GM19240 (cell line): ENCODE measurements at regions not wholly inside any gene's neighbourhood (a gene's known extent, or its start where the extent isn't known, plus 50 kb on each side); places are given as distances from the start of the nearest gene placed in this dataset.

Experiments used
- DNase-seq: peaks from one replicate; pipeline ENCODE4 v3.0.0; 2011; ENCODE audit warnings: low spot score; ENCODE audit not compliant: insufficient read length

DNA sequence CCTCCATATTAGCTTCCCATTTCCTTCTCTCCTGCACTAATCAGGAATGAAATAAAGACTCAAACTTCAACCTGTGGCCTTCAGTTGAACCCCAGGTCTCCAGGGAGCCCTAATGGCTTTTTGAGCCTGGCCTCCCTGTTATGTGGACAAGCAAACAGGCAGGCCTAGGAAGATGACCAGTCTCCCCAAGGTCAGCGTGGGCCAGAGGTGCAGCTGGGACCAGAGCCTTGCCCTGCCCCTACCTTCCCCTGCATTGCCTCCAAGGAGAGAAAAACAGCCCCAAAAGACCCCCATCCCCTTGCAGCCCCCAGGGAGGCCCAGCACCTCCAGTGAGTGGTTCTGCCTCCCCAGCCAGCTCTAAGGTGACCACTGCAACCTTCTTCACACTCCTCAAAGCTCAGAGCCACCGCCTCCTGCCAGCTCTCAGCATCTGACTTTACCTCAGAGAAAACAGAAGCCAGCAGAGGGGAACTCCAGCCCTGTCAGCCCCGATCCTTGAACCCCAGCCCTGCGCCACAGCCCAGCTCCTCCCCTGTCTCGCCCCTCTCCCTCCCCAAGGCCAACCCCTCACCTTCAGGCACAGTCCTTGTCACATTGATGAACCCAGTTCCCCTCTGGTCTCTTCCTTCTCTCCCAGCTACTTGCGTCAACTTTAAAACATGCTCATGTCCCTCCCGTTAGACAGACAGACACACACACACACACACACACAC is 59.5 kb upstream of the ID2 start:
- DNase-seq, result no peak

DNA sequence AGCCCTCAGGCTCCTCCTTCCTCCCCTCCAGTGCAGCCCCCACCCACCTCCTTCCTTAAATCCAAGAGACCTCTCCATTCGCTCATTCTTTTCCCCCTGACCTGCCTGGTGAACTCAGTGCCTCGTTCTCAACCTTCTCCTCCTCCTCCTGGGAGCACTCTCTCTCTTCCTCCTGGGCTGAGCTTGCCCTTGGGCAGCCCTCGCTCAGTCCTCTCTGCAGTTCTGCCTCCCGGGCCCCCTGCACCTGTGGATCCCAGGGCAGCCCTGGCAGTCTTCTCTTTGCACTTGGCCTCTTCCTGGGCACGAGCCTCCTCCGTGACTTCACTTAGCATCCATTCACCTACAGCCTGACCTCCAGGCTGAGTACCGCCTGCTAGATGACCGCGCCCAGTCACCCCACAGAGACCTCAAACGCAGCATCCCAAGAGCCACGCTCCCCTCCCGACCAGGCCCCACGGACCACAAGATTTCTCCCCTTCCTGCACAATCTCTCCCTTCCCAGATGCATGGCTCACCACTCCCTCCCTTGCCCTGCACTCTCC is 58.9 kb upstream of the ID2 start:
- DNase-seq, result no peak

- no peak for DNase-seq
These were observed 58.3 kb upstream of the ID2 start for GRCh38 chr2:8623576-8623957.

DNA sequence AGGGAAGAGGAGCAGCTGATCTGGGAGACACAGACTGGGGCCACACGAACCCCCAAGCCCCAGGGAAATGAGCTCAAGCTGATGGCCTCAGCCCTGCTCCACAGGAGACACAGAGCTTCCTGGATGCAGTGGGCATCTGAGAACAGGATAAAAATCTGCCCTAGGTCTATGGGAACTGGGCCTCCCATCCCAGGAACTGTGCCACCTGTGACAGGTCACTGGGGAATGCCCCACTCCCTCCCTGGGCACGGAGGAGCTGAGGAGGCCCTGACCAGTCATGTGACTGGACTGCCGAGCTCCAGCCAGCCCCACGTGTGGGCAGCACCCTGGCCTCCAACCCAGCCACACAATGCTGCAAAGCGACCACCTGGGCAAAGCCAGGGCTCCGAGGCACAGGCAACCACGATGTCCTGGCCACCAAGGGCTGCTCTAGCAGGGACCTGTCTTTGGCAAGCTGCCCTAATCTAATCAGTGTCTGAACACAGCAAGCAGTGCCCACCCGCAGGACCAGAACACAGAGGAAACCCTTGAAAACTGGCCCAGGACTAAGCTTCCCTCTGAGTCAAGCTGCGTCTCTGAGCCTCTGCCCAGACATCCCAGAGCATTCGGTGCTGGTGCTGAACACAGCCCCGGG is 57.8 kb upstream of the ID2 start:
- no peak for DNase-seq

- DNase-seq, result no peak
These were observed 56.9 kb upstream of the ID2 start for GRCh38 chr2:8624855-8625398.

DNA sequence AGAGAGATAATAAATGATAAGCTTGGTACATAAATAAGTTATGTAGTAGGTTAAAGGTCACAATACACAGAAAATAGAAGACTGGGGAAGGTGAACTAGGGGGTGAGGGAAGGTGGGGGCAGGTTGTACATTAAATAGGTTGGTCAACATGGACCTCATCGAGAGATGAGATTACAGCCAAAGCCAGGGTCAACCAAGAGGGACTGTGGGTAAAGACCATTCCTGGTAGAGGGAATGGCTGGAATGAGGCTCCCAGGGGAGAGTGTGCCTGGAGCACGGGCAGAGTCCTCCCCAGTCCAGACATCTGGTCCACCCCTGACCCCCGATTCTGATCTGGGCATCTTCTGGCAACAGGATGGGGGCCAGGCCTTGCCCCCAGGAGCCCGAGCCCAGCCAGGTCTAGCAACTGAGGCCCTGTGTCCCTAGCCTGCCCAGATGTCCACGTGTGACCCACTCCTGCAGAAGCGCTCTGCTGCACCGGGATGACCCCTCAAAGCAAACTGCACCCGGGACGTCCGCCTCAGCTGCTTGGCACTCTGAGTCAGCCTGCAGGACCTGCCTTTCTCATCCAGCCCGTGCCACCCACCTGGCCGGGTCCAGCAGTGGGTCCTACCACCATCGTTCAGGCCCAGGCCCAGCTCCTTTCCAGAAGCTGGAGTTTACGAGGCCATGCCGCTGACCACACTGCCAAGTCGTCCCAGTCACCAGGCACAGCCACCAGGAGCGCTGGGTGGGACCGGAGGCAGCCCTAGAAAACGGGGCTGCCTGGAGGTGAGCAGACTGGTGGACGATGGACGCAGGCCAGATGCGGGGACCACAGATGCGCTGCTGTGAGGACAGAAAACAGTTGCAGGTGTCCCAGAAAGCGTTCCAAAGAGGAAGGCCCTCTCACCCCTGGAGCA is 56.2 kb upstream of the ID2 start:
- DNase-seq, result no peak

GRCh38 chr2:8626572-8626971 is 55.3 kb upstream of the ID2 start:
- DNase-seq, result no peak

DNA sequence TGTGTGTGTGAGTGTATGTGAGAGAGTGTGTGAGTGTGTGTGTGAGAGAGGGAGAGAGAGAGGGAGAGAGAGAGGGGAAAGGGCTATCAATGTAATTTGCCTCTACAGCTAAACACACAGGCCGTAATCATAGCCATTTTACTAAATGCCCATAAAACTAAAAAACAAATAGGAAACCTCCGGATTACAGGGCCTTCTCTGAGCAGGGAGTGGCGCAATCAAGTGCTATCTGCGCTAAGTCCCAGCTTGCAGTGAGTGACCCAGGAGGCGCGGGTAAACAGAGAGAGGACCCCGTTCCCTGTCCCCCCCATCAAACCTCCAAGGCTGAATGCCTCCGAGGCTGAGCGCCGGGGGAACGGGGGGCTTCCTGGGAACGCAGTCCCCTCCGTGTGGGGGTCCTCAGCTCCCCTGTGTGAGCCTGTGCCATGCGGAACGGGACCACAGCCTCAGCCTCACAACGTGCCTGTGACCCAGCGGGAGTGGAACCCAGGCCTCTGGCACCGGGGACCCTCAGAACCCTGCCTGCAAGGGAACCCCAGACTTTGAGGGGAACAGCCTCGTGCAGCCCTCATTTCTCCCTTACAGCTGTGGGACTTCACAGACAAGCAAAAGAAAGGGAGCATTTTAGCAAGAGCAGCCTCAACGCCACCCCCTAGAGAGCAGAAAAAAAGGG is 54.7 kb upstream of the ID2 start:
- no peak for DNase-seq

GRCh38 chr2:8627692-8628085 is 54.2 kb upstream of the ID2 start:
- no peak for DNase-seq

GRCh38 chr2:8628179-8628865 is 53.5 kb upstream of the ID2 start:
- DNase-seq, result no peak

DNA sequence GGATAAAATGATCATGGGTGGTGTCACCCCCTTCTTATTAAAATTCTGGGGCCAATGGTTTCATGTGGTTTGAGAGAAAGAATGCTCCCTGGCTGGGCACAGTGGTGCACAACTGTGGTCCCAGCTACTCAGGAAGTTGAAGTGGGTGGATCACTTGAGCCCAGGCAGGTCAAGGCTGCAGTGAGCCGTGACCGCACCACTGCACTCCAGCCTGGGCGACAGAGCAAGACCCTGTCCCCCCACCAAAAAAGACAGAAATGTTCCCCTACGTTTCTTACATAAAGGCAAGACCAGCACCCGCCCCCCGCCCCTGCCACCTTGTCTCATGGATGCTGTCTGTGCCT is 53.0 kb upstream of the ID2 start:
- DNase-seq, result no peak

GRCh38 chr2:8629402-8629801 is 52.5 kb upstream of the ID2 start:
- no peak for DNase-seq

- no peak for DNase-seq
These were observed 51.0 kb upstream of the ID2 start for GRCh38 chr2:8630676-8631464.

- DNase-seq, result no peak
These were observed 50.3 kb upstream of the ID2 start for GRCh38 chr2:8631465-8632005.
